ENCODE measurements at regions not wholly inside any gene's neighbourhood (a gene's known extent, or its start where the extent isn't known, plus 50 kb on each side); places are given as distances from the start of the nearest gene placed in this dataset.
"Not testable (repeated sequence)": the region's sequence is repeated elsewhere in the genome, so short reads cannot be mapped to it uniquely, and the experiment has no call there.

- H3K9me3 Mint-ChIP-seq, result peaks cover 16% of the 10 kb centered on the region
- H3K27me3 Mint-ChIP-seq (ENCODE audit: low read depth), result no peaks in the 10 kb centered on the region
- DNase-seq (ENCODE audit: low spot score in 2 of 2, unreplicated experiment in 2 of 2), result no peak
- no peaks in the 10 kb centered on the region for H3K4me1 Mint-ChIP-seq
- H3K27ac Mint-ChIP-seq, result no peak overlapping the region
- H3K4me3 Mint-ChIP-seq, result no peak overlapping the region
- TF ChIP-seq CTCF (IDR thresholded peaks at IDR 0.05; ENCODE audit: unreplicated experiment), result no peak
- H3K36me3 Mint-ChIP-seq, result peaks cover 2% of the 10 kb centered on the region
Measured at GRCh38 chr2:145789636-145790035, 1269.7 kb upstream of the ZEB2 start.

GRCh38 chr2:145787597-145788361, 1267.9 kb upstream of the ZEB2 start:
- peaks cover 27% of the 10 kb centered on the region for H3K9me3 Mint-ChIP-seq
- H3K27me3 Mint-ChIP-seq (ENCODE audit: low read depth); H3K4me3 Mint-ChIP-seq; DNase-seq (ENCODE audit: low spot score in 2 of 2, unreplicated experiment in 2 of 2); H3K4me1 Mint-ChIP-seq; H3K36me3 Mint-ChIP-seq; H3K27ac Mint-ChIP-seq: not testable (repeated sequence)

- not testable (repeated sequence) for DNase-seq (ENCODE audit: low spot score in 2 of 2, unreplicated experiment in 2 of 2); H3K27ac Mint-ChIP-seq; H3K27me3 Mint-ChIP-seq (ENCODE audit: low read depth); H3K4me3 Mint-ChIP-seq; H3K4me1 Mint-ChIP-seq; H3K36me3 Mint-ChIP-seq
- peaks cover 27% of the 10 kb centered on the region for H3K9me3 Mint-ChIP-seq
Measured at GRCh38 chr2:145782607-145783006, 1262.7 kb upstream of the ZEB2 start.

- H3K4me1 Mint-ChIP-seq, result peaks cover 16% of the 10 kb centered on the region
- H3K4me3 Mint-ChIP-seq, result no peak overlapping the region
- H3K27me3 Mint-ChIP-seq (ENCODE audit: low read depth), result no peaks in the 10 kb centered on the region
- DNase-seq (ENCODE audit: low spot score in 2 of 2, unreplicated experiment in 2 of 2), result no peak
- H3K27ac Mint-ChIP-seq, result no peak overlapping the region
- H3K36me3 Mint-ChIP-seq, result no peaks in the 10 kb centered on the region
- TF ChIP-seq CTCF (IDR thresholded peaks at IDR 0.05; ENCODE audit: unreplicated experiment), result no peak
- H3K9me3 Mint-ChIP-seq, result no peaks in the 10 kb centered on the region
Measured at GRCh38 chr2:145777914-145778313, 1258.0 kb upstream of the ZEB2 start.

GRCh38 chr2:145777297-145777696, 1257.4 kb upstream of the ZEB2 start:
- H3K9me3 Mint-ChIP-seq, result no peaks in the 10 kb centered on the region
- no peaks in the 10 kb centered on the region for H3K27me3 Mint-ChIP-seq (ENCODE audit: low read depth)
- peaks cover 16% of the 10 kb centered on the region for H3K4me1 Mint-ChIP-seq
- no peak for TF ChIP-seq CTCF (IDR thresholded peaks at IDR 0.05; ENCODE audit: unreplicated experiment)
- no peak overlapping the region for H3K27ac Mint-ChIP-seq
- H3K4me3 Mint-ChIP-seq, result no peak overlapping the region
- DNase-seq (ENCODE audit: low spot score in 2 of 2, unreplicated experiment in 2 of 2), result no peak
- H3K36me3 Mint-ChIP-seq, result no peaks in the 10 kb centered on the region

GRCh38 chr2:145775591-145775990, 1255.7 kb upstream of the ZEB2 start:
- Mint-ChIP-seq H3K4me3 (no peak overlapping the region), H3K4me1 (peaks cover 16% of the 10 kb centered on the region), H3K36me3 (no peaks in the 10 kb centered on the region), H3K27ac (peak overlapping the region; percentile 10), H3K9me3 (no peaks in the 10 kb centered on the region), H3K27me3 (ENCODE audit: low read depth) (no peaks in the 10 kb centered on the region)
- DNase-seq (ENCODE audit: low spot score in 2 of 2, unreplicated experiment in 2 of 2), result no peak
- no peak for TF ChIP-seq CTCF (IDR thresholded peaks at IDR 0.05; ENCODE audit: unreplicated experiment)

- no peak for TF ChIP-seq CTCF (IDR thresholded peaks at IDR 0.05; ENCODE audit: unreplicated experiment)
- H3K4me3 Mint-ChIP-seq, result no peak overlapping the region
- H3K4me1 Mint-ChIP-seq, result peaks cover 13% of the 10 kb centered on the region
- H3K36me3 Mint-ChIP-seq, result no peaks in the 10 kb centered on the region
- H3K27ac Mint-ChIP-seq, result no peak overlapping the region
- no peaks in the 10 kb centered on the region for H3K9me3 Mint-ChIP-seq
- DNase-seq (ENCODE audit: low spot score in 2 of 2, unreplicated experiment in 2 of 2), result no peak
- H3K27me3 Mint-ChIP-seq (ENCODE audit: low read depth), result no peaks in the 10 kb centered on the region
Measured at GRCh38 chr2:145771525-145771924, 1251.6 kb upstream of the ZEB2 start.

All from mesothelial cell of epicardium (in vitro differentiated cells).